Peyer's patch (tissue), 4 donors: ENCODE measurements at regions not wholly inside any gene's neighbourhood (a gene's known extent, or its start where the extent isn't known, plus 50 kb on each side); places are given as distances from the start of the nearest gene placed in this dataset.

Source experiments
- CTCF ChIP-seq, 6 experiments: fragments of 450-650 bp in 4 of 6; fragments of 200-600 bp in 2 of 6; sonication (generic) in 1 of 6; IDR thresholded peaks; one replicate each; pipeline ENCODE4 v1.5.1; 2017 to 2019; ENCODE audit warnings: antibody characterized with exemption in 6 of 6, mild to moderate bottlenecking in 3 of 6, moderate library complexity in 1 of 6
- POLR2A ChIP-seq, 2 donors: fragments of 450-650 bp; IDR thresholded peaks; one replicate each; pipeline ENCODE4 v1.5.1; 2017; ENCODE audit warnings: antibody characterized with exemption in 2 of 2, mild to moderate bottlenecking in 2 of 2, moderate library complexity in 2 of 2

- TF ChIP-seq POLR2A (IDR thresholded peaks at IDR 0.05): no peak
- no peak for TF ChIP-seq CTCF (IDR thresholded peaks at IDR 0.05)
Observed at GRCh38 chr12:73225371-73225937, 953.3 kb downstream of the TRHDE start.
